Breast epithelium (tissue), 3 donors: ENCODE measurements at regions not wholly inside any gene's neighbourhood (a gene's known extent, or its start where the extent isn't known, plus 50 kb on each side); places are given as distances from the start of the nearest gene placed in this dataset.

Source experiments
- CTCF ChIP-seq, 3 donors: fragments of 450-650 bp; IDR thresholded peaks; one replicate each; pipeline ENCODE4 v1.5.1; 2016 to 2017; ENCODE audit warnings: antibody characterized with exemption in 3 of 3, mild to moderate bottlenecking in 3 of 3, moderate library complexity in 3 of 3
- POLR2A ChIP-seq: fragments of 450-650 bp; IDR thresholded peaks from one replicate; pipeline ENCODE4 v1.6.1; 2016; ENCODE audit warnings: antibody characterized with exemption, mild to moderate bottlenecking, moderate library complexity

DNA sequence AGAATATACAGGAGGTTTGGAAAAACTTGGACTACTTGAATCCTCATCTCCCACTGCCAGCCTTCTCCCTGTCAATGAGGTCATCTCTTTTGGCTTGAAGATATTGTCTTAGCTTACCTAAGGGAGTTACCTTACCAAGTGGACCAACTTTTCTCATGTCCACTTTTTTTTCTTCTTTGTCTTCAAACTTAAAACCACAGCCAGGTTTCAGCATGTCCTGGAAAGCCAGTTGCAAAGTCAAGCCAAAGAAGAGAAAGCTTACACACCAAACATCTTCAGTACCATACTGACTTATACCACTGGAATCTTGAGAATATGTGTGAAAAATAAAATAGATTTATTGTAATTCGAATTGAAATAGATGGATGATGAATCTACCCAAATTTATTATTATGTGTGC is 520.5 kb downstream of the HTR7 start:
- TF ChIP-seq CTCF (IDR thresholded peaks at IDR 0.05) (no peak), POLR2A (no peak)
